H9 (cell line): ENCODE measurements at regions not wholly inside any gene's neighbourhood (a gene's known extent, or its start where the extent isn't known, plus 50 kb on each side); places are given as distances from the start of the nearest gene placed in this dataset.

Experiments
- DNase-seq: peaks from one replicate; pipeline ENCODE4 v3.0.0-alpha.2; 2017
- H2AFZ ChIP-seq: one replicate; pipeline ENCODE4 v1.6.1; 2013; ENCODE audit warnings: mild to moderate bottlenecking, low read length, control low read depth, moderate library complexity
- H2AK5ac ChIP-seq: 2 replicates; pipeline ENCODE4 v1.6.1; 2013; ENCODE audit warnings: low read length, control low read depth, mixed read lengths; ENCODE audit not compliant: insufficient read length
- H2BK120ac ChIP-seq: one replicate; pipeline ENCODE4 v1.6.1; 2013; ENCODE audit warnings: low read depth, mild to moderate bottlenecking, low read length, control low read depth, inconsistent platforms; ENCODE audit not compliant: poor library complexity, severe bottlenecking
- H2BK12ac ChIP-seq: 2 replicates; pipeline ENCODE4 v1.6.1; 2013; ENCODE audit warnings: low read length, control low read depth, mixed read lengths, low read depth; ENCODE audit not compliant: insufficient read length
- H2BK15ac ChIP-seq: 2 replicates; pipeline ENCODE4 v1.6.1; 2013; ENCODE audit warnings: low read depth, low read length, control low read depth
- H2BK20ac ChIP-seq: one replicate; pipeline ENCODE4 v1.6.1; 2013; ENCODE audit warnings: low read depth, mild to moderate bottlenecking, low read length, control low read depth, inconsistent platforms; ENCODE audit not compliant: poor library complexity, severe bottlenecking
- H2BK5ac ChIP-seq: 2 replicates; pipeline ENCODE4 v1.6.1; 2013; ENCODE audit warnings: low read length, control low read depth, mixed read lengths; ENCODE audit not compliant: insufficient read length
- H3K14ac ChIP-seq: 2 replicates; pipeline ENCODE4 v1.6.1; 2013; ENCODE audit warnings: low read length, control low read depth; ENCODE audit not compliant: insufficient read depth
- H3K18ac ChIP-seq: 2 replicates; pipeline ENCODE4 v1.6.1; 2013; ENCODE audit warnings: low read depth, mild to moderate bottlenecking, mixed read lengths, low read length, control low read depth; ENCODE audit not compliant: insufficient read length
- H3K23ac ChIP-seq: 2 replicates; pipeline ENCODE4 v1.6.1; 2013; ENCODE audit warnings: low read length, control low read depth, mixed read lengths, low read depth; ENCODE audit not compliant: insufficient read length
- H3K23me2 ChIP-seq: 2 replicates; pipeline ENCODE4 v1.6.1; 2013; ENCODE audit warnings: low read depth, mild to moderate bottlenecking, mixed read lengths, low read length, control low read depth; ENCODE audit not compliant: insufficient read length, poor library complexity, severe bottlenecking
- H3K27ac ChIP-seq: 2 replicates; pipeline ENCODE4 v1.5.1; 2013; ENCODE audit warnings: low read length, control low read depth, mixed read lengths, low read depth; ENCODE audit not compliant: insufficient read length
- H3K27me3 ChIP-seq: 2 replicates; pipeline ENCODE4 v1.6.1; 2013; ENCODE audit warnings: low read length, control low read depth, inconsistent platforms; ENCODE audit not compliant: insufficient read depth
- H3K4ac ChIP-seq: 2 replicates; pipeline ENCODE4 v1.6.1; 2013; ENCODE audit warnings: low read depth, mild to moderate bottlenecking, control low read depth, inconsistent platforms, low read length, moderate library complexity
- H3K4me1 ChIP-seq: 2 replicates; pipeline ENCODE4 v1.6.1; 2013; ENCODE audit warnings: low read length, control low read depth, inconsistent platforms; ENCODE audit not compliant: insufficient read depth
- H3K4me2 ChIP-seq: 2 replicates; pipeline ENCODE4 v1.6.1; 2013; ENCODE audit warnings: low read length, control low read depth, mixed read lengths; ENCODE audit not compliant: insufficient read length, insufficient read depth
- H3K56ac ChIP-seq: 2 replicates; pipeline ENCODE4 v1.6.1; 2013; ENCODE audit warnings: low read depth, mild to moderate bottlenecking, mixed read lengths, low read length, control low read depth; ENCODE audit not compliant: insufficient read length
- H3K79me1 ChIP-seq: 2 replicates; pipeline ENCODE4 v1.6.1; 2013; ENCODE audit warnings: low read depth, mild to moderate bottlenecking, moderate library complexity, low read length, control low read depth, inconsistent platforms; ENCODE audit not compliant: insufficient read depth, poor library complexity, severe bottlenecking
- H3K79me2 ChIP-seq: 2 replicates; pipeline ENCODE4 v1.6.1; 2013; ENCODE audit warnings: low read length, control low read depth, inconsistent platforms; ENCODE audit not compliant: insufficient read depth
- H3K9ac ChIP-seq: 2 replicates; pipeline ENCODE4 v1.6.1; 2013; ENCODE audit warnings: low read length, control low read depth, mixed read lengths; ENCODE audit not compliant: insufficient read length; ENCODE audit errors: extremely low read depth
- H3K9me3 ChIP-seq: one replicate; pipeline ENCODE4 v1.6.1; 2013; ENCODE audit warnings: low read depth, low read length, inconsistent platforms; ENCODE audit not compliant: control insufficient read depth
- H3T11ph ChIP-seq: one replicate; pipeline ENCODE4 v1.6.1; 2013; ENCODE audit warnings: mild to moderate bottlenecking, low read length, control low read depth, inconsistent platforms
- H4K20me1 ChIP-seq: one replicate; pipeline ENCODE4 v1.6.1; 2013; ENCODE audit not compliant: control insufficient read depth, insufficient read length, insufficient read depth
- H4K5ac ChIP-seq: 2 replicates; pipeline ENCODE4 v1.6.1; 2013; ENCODE audit warnings: low read depth, mild to moderate bottlenecking, mixed read lengths, low read length, control low read depth; ENCODE audit not compliant: insufficient read length
- H4K8ac ChIP-seq: replicated peaks from 2 replicates; pipeline ENCODE4 v1.6.1; 2013; ENCODE audit warnings: low read length, control low read depth, mixed read lengths, low read depth; ENCODE audit not compliant: insufficient read length
- H4K91ac ChIP-seq: 2 replicates; pipeline ENCODE4 v1.6.1; 2013; ENCODE audit warnings: low read depth, mild to moderate bottlenecking, moderate library complexity, mixed read lengths, low read length, control low read depth; ENCODE audit not compliant: insufficient read length
- H3K27ac Mint-ChIP-seq, 3 experiments: 2 replicates in 2 of 3; 3 replicates in 1 of 3; pipeline ENCODE4 v1.8.0; 2020 to 2021; ENCODE audit warnings: mixed read lengths in 3 of 3, mild to moderate bottlenecking in 1 of 3, moderate library complexity in 1 of 3
- H3K27me3 Mint-ChIP-seq: 2 replicates; pipeline ENCODE4 v1.8.0; 2021; ENCODE audit warnings: low read depth, mild to moderate bottlenecking, moderate library complexity, mixed read lengths
- H3K36me3 Mint-ChIP-seq, 3 experiments: 2 replicates in 2 of 3; 3 replicates in 1 of 3; pipeline ENCODE4 v1.8.0; 2020 to 2021; ENCODE audit warnings: low read depth in 3 of 3, mixed read lengths in 3 of 3; ENCODE audit not compliant: insufficient read depth in 1 of 3
- H3K4me1 Mint-ChIP-seq, 2 experiments: 2 replicates each; pipeline ENCODE4 v1.8.0; 2020; ENCODE audit warnings: mixed read lengths in 2 of 2
- H3K4me3 Mint-ChIP-seq, 2 experiments: 2 replicates in 1 of 2; 3 replicates in 1 of 2; pipeline ENCODE4 v1.8.0; 2020 to 2021; ENCODE audit warnings: mild to moderate bottlenecking in 2 of 2, mixed read lengths in 2 of 2, moderate library complexity in 1 of 2
- H3K9me3 Mint-ChIP-seq, 2 experiments: 2 replicates in 1 of 2; 3 replicates in 1 of 2; pipeline ENCODE4 v1.8.0; 2020; ENCODE audit warnings: mild to moderate bottlenecking in 2 of 2, mixed read lengths in 2 of 2, moderate library complexity in 1 of 2
- CTCF ChIP-seq: fragments of 200-600 bp; sonication (generic); conservative IDR thresholded peaks from 3 replicates; pipeline ENCODE4 v1.8.0; 2021; ENCODE audit warnings: antibody characterized with exemption, mild to moderate bottlenecking
- WGBS: extraction: QIAGEN DNeasy Blood & Tissue Kit; methylation state at CpG from one replicate; pipeline ENCODE4 v1.1.7; 2013; ENCODE audit warnings: missing lambda C conversion rate, low lambda C conversion rate, mixed read lengths; ENCODE audit not compliant: insufficient read length; ENCODE audit errors: extremely low coverage; 5-methylcytosine and 5-hydroxymethylcytosine counted together

DNA sequence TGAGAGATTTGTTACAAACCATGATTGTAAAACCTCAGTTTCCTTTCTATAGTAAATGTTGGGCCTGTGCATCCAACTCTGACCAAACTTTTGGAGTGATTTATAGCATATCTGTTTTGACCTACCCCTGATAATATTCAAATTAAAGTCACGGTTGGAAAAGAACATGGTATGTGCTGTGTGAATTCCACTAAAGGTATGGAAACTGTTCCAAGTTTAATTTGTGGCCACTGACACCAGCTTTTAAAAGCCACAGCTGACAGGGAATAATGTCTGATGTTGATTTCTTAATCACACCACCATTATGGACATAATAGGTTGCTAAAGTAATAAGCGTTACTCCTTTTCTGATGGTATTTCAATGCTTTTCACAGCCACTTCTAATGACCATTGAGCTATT lies 1215.9 kb downstream of the CDH8 start:
- H3K36me3 Mint-ChIP-seq, result no peaks in the 10 kb centered on the region
- Histone ChIP-seq H3K23ac (no peak overlapping the region), H3K4me2 (no peak overlapping the region), H4K20me1 (no peaks in the 10 kb centered on the region), H3K14ac (no peak overlapping the region), H3K9ac (no peak overlapping the region), H3T11ph (no peak overlapping the region), H3K23me2 (no peaks in the 10 kb centered on the region), H2BK12ac (no peak overlapping the region), H3K27me3 (no peaks in the 10 kb centered on the region), H3K27ac (no peak overlapping the region), H3K4ac (no peak overlapping the region), H2BK15ac (no peak overlapping the region), H2BK5ac (no peak overlapping the region), H3K4me1 (no peaks in the 10 kb centered on the region), H3K18ac (no peak overlapping the region), H3K56ac (no peak overlapping the region), H4K5ac (no peak overlapping the region), H2BK20ac (no peak overlapping the region), H2BK120ac (no peak overlapping the region), H3K79me2 (no peaks in the 10 kb centered on the region), H4K8ac (no peak overlapping the region), H4K91ac (no peak overlapping the region), H2AFZ (no peak overlapping the region), H3K79me1 (no peaks in the 10 kb centered on the region), H2AK5ac (no peak overlapping the region), H3K9me3 (no peaks in the 10 kb centered on the region)
- no peaks in the 10 kb centered on the region for H3K4me1 Mint-ChIP-seq
- H3K27ac Mint-ChIP-seq, result no peak overlapping the region
- no peaks in the 10 kb centered on the region for H3K27me3 Mint-ChIP-seq
- H3K4me3 Mint-ChIP-seq, result no peak overlapping the region
- H3K9me3 Mint-ChIP-seq, result no peaks in the 10 kb centered on the region
- DNase-seq, result no peak
- no CpG with 5 or more reads among the region's 2 CpGs for WGBS
- TF ChIP-seq CTCF, result no peak
